ENCODE measurements at regions not wholly inside any gene's neighbourhood (a gene's known extent, or its start where the extent isn't known, plus 50 kb on each side); places are given as distances from the start of the nearest gene placed in this dataset.
A peak's percentile ranks its signal among the peaks of the same experiment; 100 is the strongest.

DNA sequence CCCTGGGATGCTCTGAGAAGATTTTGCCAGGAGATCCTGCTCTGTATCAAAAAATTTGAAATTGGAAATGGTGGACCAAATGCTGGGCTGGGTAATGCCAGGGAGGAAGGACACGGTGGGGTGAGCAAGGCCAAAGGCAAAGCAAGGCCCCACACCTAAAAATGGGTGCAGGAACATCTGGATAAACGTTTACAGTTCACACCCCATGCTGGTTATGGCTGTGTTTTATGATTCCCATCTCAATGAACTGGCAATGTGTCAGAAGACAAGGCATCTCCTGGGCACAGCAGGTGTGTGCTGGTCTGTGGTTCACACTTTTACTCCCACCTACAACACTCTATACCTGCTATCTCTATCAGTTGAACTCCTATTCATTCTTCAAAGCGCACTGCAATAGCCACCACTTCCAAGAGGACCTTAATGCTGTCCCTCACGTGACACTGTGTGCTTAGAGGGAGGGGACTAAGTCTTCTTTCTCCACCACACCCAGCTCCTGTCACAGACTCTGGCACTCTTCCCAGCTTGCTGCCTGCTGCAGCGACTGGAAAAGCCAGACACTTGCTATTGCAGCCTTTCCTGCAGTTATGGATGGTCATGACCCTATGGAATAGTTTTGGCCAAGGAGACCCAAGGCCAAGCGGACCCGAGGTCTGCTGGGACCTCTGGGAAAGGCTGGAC lies 277.5 kb downstream of the CTTN start:
- no peak for DNase-seq (ENCODE audit: low spot score)

DNA sequence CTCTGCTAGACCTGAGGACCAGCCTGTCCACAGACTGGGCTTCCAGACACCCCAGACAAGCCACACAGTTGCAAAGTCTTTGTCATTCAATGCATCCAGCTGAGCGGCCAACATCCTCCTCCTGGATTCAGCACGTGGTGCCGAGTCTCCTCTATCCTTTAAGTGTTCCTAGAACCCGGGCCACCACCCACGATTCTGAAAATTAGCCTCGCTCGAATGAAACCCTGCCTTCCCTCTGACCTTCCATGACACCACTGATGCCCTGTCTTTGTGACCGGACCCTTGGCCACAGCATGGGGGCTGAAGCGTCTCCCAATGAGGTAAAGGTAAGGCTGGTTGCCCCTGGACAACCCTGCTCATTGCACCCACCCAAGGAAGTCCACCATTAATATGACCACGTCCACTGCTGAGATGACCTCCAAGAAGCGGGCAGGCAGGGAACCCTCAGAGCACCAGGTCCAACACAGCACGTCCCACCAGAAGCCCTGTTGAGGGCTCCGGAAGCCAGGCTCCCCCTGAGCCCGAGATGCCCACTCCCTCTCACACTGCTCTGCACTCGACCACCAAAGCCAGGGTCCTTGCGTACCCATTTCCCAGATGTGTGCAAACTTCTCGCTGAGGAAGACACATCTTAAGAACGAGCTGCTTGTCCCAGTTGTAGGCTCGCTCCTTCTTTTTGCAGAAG lies 279.0 kb downstream of the CTTN start:
- DNase-seq (ENCODE audit: low spot score) = no peak

DNA sequence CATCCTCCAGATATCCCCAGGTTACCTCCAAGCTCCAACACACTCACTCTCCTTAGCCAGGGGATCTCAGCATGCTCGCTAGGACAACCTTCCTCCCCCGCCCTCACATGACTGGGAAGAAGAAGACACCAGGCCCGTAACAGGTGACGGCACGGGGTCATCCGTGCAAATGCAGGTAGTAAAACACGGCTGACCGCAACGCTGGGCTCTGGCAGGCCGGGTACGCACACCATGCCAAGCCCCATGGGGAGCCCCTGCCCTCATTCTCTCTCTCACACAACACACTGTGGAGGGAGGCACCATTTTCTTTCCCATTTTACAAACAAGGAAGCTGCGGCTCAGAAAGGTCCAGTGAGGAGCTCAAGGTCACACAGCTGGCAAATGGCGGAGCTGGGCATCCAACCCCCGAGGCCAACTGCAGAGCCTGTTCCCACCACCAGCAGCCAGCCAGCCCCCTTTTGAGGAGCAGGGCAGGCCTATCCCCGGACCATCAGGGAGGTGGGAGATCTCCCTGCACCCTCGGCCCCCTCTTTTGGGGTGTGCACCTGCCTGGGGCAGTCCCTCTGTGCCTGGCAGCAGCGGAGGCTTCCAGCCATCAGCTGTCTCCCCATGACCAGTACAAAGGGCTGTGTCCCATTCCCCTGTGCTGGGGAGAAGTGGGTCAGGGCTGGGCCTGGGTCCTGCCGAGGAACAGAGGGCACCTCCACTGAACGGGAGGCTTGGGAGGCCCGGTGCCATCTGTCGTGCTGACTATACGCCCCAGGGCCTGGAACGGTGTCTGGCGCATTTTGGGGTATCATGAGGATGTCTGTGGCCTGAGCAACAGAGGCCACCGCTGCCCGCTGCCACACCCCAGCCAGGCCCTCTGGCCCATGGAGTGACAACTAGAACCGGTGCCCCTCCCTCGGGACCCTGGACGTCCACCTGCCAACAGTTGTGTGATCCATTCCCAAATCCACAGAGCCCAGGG lies 280.9 kb downstream of the CTTN start:
- no peak for DNase-seq (ENCODE audit: low spot score)

DNA sequence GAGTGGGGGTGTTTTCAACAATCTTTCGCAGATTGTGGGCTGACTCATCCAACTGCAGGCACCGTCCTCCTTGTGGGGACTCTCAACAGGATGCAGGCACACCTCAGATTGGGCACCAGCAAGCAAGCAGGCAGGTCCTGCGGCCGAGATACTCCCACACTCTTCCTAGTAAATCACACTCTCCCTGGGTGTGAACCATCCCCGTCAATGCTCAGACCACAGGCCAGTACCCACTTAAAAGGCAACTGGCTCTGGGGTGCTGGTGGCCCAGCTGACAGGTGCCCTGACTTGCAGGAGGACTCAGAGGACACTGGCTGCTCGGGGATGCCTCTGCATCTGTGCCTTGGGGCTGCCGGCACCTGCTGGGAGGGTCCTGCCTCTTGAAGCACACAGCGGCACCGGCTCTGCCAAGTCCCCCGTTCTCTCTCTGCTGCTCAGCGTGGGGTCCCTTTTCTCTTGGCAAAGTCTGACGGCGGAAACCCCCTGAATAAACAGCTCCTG lies 282.5 kb downstream of the CTTN start:
- DNase-seq (ENCODE audit: low spot score) = no peak

DNA sequence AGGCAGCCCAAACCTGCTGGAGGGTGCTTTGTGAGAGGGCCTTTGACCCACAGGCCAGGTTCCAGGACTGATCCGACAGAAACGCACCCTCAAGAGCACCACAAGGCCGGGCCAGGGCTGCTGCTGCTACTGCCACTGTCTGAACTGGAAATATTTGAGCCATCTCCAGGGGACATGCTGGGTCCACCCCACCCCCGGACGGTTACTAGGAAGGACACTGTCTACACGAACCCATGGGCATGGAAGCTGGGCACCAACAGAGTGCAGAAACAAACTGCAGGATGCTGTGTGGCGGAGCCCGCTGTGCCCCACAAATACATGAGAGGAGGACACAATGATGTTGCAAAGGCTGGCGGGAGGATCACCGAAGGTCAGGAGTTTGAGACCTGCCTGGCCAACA lies 283.7 kb downstream of the CTTN start:
- DNase-seq (ENCODE audit: low spot score) = no peak

DNA sequence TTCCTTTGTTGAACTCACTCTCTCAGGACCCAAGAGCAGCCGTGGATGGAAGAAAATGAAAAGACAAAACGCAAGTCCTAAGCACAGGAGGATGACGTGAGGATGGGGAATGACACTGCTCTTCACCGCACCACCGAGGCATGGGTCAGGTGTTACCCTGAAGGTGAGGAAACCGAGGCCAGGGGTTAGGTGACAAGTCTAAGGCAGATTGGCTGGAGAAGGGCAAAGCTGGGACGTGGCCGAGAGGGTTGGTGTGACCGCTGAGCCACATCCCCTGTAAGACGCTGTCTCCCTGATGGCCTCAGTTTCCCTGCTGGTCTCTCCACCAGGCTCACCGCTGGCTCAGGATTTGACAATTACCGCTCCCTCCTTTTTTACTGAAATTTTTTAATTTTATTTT lies 284.4 kb downstream of the CTTN start:
- no peak for DNase-seq (ENCODE audit: low spot score)

DNA sequence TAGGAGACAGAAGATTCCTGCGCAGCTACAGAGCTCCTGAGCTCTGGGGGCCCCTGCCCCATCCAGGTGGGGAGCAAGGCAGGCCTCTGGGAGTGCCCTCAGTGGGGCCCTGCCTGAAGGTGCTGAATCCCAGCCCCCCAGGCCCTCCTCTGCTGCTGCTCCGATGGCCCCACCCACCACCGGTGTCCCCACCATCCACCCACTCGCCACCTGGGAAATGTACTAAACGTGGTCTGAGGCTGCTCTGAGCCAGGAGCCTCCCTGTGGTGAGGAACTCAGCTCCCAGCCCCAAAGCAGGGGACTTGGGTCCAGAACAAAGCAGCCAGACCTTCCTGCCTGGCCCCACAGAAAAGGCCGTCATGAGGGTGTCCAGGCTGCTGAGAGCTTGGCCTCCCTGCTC lies 289.4 kb downstream of the CTTN start:
- no peak for DNase-seq (ENCODE audit: low spot score)

DNA sequence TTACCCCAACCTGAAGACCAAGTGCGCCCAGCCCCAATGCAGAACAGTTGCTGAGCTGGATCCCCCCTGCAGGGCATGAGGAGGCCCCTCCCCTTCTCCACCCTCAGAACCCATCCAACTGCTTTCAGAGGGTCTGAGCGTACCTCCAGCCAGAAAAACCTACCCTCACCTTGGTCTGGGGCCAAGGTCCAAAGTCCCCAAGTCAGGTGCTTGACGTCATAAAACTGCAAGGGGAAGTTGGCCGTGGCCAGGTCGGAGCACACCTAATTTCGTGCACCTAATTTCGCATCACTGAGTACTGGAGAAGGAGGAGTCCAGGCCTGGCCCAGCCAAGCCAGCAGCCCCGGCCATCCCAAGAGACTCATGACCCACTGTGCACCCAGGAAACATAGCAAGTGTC lies 289.8 kb downstream of the CTTN start:
- peak; percentile 57 for DNase-seq (ENCODE audit: low spot score)

DNA sequence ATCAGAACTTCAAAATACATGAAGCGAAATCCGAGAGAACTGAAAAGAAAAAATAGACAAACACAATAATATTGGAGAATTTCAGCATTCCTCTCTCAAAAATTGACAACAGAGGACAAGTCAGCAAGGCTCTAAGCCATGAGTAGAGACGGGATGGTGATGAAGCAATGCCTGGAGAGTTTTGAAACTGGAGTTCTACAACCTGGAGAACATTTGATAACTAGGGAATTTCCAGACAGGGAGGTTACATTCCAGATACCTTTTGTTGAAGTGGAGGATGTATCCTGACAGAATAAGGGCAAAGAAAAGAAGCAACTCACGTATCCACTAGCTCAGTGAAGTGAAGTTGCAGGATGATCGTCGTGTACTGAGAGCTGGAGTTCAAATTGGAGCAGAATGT lies 291.4 kb downstream of the CTTN start:
- DNase-seq (ENCODE audit: low spot score) = no peak

DNA sequence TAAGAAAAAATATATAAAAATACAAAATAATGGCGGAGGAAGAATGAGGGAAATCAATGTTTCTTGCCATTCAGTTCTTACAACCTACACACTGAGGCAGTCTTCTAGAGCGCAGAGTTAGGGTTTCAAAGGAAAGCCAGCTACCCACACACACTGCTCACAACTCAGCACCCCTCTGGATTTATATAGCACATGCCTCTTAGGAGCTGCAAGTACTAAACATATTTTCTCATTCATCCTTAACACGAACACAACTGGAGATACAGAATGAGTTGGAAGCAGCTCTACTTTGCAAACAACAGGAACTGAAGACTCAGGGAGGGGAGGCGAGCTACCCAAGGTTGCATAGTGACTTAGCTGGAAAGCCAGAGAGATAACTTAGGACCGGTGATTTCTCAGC lies 293.8 kb downstream of the CTTN start:
- DNase-seq (ENCODE audit: low spot score) = no peak

DNA sequence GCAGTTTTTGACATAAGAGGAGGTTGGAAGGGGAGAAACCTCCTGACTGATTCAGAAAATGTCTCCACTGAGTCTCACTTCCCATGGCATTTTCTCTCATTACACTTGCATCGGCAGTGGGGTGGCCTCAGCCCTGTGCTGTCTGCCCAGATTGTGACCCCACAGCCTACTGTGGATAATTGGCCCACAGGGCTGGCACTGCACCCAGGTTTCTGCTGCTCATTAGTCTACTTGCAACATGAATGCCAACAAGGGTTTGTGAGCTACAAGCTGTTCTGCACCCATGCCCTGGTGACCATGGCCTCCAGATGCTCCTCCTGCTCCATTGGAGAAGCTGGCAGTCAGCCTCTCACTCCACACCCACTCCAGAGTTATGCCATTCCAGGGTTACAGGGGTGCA lies 296.0 kb downstream of the CTTN start:
- no peak for DNase-seq (ENCODE audit: low spot score)

DNA sequence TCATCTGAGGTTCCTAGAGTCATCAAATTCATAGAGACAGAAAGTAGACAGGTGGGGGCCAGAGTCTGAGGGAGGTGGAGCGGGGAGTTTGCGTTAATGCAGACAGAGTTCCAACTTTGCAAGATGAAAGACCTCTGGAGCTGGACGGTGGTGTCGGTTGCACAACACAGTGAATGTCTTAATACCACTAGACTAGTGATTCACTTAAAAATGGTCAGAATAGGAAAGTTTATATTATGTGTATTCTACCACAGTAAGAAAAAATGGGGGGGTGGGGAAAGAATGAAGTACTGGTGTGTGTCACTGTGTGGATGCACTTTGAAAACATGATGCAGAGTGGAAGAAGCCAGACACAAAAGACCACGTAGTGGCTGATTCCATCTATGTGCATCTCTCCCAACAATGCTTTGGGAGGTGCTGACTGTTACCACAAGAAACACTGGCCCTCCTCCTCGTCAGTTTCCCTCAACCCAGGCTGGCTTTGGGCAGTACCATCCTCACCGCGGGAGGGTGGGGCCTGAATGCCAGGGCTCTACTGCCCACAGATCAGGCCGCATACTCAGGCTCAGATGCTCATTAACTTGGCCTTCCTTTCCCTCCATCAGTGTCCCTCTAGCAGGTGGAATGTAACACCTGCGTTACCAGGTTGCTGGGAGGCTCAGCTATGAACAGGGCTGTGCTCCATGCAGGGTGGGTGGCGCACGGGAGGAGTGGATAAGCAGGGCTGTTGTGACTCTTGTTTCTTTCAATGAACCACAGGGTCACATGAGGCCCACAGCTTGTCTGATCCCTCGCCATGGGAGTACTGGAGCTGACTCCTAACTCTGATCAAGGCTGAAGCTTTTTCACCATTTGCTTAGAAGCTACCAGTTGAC lies 297.0 kb downstream of the CTTN start:
- DNase-seq (ENCODE audit: low spot score) = no peak

DNA sequence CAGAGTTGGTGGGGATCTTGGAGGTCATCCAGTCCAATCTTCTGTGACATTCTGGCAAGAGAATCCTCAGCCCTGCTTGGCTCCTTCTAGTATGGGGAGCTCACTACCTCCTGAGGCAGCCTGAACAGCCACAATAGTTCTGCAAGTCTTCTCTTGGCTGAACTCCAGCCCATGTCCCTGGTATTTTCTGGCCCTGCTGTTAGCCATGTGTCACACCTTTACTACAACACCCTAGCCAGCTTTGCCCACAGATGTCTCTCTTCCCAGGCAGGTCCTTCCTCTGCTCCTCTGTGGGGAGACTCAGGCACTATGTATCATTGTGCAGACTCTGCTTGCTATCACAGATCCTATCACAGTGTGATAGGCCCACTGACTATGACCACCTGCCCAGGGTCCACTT lies 297.7 kb downstream of the CTTN start:
- DNase-seq (ENCODE audit: low spot score) = no peak

DNA sequence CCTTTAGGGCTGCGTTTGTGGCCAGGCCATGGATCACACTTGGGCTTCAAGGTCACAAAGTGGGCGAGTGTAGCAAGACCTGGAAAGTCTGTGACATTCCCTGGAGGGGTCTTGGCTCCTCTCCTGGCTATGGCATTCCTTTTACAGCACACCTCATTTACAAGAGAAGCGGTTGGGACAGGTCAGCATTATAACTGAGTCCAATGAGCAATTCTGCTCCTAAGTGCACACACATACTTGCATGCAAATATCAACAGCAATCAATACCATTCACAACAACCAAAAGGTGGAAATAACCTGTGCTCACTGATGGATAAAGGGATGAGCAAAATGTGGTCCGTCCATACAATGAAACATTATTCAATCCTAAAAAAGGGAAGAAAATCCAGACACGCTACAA lies 298.2 kb downstream of the CTTN start:
- no peak for DNase-seq (ENCODE audit: low spot score)

DNA sequence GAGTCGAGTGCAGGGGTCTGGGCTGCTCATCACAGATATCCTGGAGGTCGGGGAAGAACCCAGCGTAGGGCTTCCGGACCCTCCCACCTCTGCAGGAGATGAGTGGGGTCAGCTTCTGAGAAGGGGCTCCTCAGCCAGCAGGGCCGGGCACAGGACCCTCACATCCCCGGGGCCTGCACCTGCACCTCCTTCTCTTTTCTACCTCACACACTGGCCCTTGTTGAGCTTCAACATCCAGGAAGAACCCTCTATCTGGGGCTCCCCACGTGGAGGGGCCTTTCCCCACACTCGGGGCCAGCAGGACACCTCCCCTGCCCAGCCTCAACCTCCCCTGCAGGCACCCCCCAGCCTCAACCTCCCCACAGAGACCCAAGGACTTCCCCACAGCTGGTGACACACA lies 299.4 kb downstream of the CTTN start:
- DNase-seq (ENCODE audit: low spot score) = no peak

DNA sequence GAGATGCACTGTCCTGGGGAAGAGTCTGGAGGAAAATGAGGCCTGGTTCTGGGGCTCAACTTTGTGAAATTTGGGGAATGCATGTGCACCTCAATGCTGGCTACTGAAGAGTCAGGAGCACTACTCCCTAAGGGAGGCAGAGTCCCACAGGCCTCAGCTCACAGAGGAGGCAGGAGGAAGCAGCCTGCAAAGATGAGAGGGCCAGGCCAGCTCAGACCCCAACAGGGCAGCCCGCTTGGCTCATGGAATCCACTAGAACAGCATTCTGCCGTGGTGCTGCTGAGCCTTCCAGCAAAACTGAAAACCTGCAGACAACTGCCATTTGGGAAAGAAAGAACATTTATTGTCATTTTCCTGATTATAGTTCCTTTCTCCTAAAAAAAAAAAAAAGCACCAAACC lies 300.5 kb downstream of the CTTN start:
- no peak for DNase-seq (ENCODE audit: low spot score)

DNA sequence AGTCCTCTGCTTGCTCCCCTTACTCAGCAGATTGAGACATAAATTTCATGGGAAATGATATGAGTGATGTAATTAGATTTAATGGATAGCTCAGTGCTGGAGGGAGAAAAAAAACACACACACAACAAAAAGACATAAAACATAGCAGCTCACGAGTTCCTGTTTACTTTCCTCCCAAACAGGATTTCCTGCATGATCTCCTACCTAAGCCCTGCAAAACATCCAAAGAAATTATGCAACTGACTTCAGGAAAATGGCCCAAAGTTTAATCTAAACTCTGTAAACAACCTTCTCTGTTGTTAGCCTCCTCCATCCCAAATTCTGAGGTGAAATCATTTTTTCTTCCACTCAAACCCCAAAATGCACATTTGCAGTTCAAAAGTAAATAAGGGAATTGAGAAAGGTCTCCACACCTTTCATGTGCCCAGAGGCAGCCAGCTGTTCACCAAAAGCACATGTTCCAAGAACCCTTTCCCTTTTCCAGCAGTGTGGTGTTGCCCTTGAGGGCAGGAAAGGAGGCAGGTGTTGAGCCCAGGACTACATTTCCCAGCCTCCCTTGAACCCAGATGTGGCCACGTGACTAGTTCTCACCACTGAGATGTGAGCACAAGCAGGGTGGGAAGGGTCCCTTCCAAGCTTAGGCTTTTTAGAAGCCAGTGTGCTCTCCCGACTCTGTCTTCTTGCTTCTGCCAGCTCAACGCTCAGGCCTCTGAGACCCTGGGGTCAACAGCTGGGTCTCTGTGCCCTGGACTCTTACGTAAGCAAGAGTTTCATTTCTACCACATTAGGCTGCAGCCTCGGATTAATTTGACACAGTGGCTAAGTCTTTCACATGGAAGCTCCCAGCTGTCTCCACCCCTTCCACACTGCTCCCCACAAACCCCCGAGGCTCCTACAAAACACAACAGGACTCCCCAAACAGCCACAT lies 301.2 kb downstream of the CTTN start:
- no peak for DNase-seq (ENCODE audit: low spot score)

DNA sequence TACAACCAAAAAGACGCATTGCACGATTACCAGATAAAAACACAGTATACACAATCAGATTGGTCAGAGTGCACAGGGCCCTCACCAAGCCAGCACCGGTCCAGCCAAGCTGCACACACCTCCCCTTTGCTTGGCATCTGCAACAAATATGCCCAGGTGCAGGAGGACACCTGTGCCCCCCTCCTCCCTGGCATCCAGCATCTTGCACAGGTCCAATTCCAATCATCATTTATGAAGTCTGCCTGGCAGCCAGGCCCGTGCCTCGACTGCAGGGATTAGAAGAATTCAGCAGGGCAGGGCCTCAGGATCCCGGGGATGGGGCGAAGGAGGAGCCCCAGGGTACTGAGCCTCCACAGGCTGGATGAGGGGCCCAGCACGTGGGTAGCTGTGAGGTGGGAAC lies 302.1 kb downstream of the CTTN start:
- no peak for DNase-seq (ENCODE audit: low spot score)

DNA sequence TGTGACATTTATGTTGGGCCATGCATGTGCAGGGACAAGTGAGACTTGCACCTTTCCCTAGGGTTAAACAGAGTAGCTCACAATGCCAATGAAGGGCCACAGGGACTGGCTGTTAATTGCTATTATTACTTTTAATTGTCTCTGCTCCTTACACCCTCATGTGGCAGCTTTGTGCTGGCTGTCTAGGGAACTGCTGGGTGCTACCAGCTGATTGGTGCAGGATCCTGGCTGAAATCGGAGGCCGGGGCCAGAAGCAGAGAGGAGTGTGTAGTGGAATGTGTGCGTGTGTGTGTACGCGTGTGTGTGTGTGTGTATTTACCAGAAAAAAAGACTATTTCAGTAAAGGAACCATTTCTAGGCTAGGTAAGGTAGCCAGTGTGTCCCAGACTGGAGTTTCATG lies 302.5 kb downstream of the CTTN start:
- DNase-seq (ENCODE audit: low spot score) = no peak

DNA sequence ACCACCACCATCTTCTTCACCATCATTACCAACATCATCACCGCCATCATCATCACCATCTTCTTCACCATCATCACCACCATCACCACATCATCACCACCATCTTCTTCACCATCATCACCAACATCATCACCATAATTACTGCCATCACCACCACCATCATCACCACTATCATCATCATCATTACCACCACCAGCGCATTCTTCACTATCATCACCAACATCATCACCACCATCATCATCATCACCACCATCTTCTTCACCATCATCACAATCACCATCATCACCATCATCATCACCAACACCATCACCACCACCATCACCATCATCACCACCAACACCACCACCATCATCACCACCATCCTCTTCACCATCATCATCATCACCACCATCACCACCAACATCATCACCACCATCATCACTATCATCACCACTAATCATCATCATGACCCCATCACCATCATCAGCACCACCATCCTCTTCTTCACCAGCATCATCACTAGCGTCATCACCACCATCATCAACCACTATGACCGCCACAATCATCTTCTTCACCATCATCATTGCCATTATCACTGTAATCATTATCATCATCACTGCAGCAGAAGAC lies 303.8 kb downstream of the CTTN start:
- DNase-seq (ENCODE audit: low spot score) = no peak

All from mucosa of gallbladder (tissue), 1 donor.